Naive B cell (primary cell): ENCODE measurements at regions not wholly inside any gene's neighbourhood (a gene's known extent, or its start where the extent isn't known, plus 50 kb on each side); places are given as distances from the start of the nearest gene placed in this dataset.

Experiments
- ATAC-seq, 2 donors: fragments of 150-1000 bp; cut with Tn5 transposase; 2 replicates each; pipeline ENCODE4 v1.10.0; 2021; ENCODE audit warnings: low read depth in 2 of 2, mild to moderate bottlenecking in 2 of 2, moderate library complexity in 2 of 2
- DNase-seq: peaks from one replicate; pipeline ENCODE4 v3.0.0; 2022
- H3K27ac Mint-ChIP-seq, 6 donors: one replicate each; pipeline ENCODE4 v1.8.0; 2020 to 2022; ENCODE audit warnings: mild to moderate bottlenecking in 6 of 6, mixed read lengths in 6 of 6, moderate library complexity in 5 of 6, inconsistent platforms in 2 of 6
- H3K27me3 Mint-ChIP-seq, 3 donors: one replicate each; pipeline ENCODE4 v1.8.0; 2021 to 2022; ENCODE audit warnings: mixed read lengths in 3 of 3, mild to moderate bottlenecking in 1 of 3
- H3K36me3 Mint-ChIP-seq, 2 donors: one replicate each; pipeline ENCODE4 v1.8.0; 2020 to 2022; ENCODE audit warnings: mixed read lengths in 2 of 2, inconsistent platforms in 1 of 2, mild to moderate bottlenecking in 1 of 2
- H3K4me1 Mint-ChIP-seq, 3 donors: one replicate each; pipeline ENCODE4 v1.8.0; 2020 to 2022; ENCODE audit warnings: mixed read lengths in 3 of 3, inconsistent platforms in 1 of 3, mild to moderate bottlenecking in 1 of 3, moderate library complexity in 1 of 3
- H3K4me3 Mint-ChIP-seq, 8 donors: one replicate each; pipeline ENCODE4 v1.8.0; 2020 to 2022; ENCODE audit warnings: mild to moderate bottlenecking in 8 of 8, mixed read lengths in 8 of 8, moderate library complexity in 8 of 8, inconsistent platforms in 2 of 8
- H3K9me3 Mint-ChIP-seq, 7 donors: one replicate each; pipeline ENCODE4 v1.8.0; 2020 to 2022; ENCODE audit warnings: mixed read lengths in 7 of 7, mild to moderate bottlenecking in 5 of 7, inconsistent platforms in 2 of 7, moderate library complexity in 1 of 7

DNA sequence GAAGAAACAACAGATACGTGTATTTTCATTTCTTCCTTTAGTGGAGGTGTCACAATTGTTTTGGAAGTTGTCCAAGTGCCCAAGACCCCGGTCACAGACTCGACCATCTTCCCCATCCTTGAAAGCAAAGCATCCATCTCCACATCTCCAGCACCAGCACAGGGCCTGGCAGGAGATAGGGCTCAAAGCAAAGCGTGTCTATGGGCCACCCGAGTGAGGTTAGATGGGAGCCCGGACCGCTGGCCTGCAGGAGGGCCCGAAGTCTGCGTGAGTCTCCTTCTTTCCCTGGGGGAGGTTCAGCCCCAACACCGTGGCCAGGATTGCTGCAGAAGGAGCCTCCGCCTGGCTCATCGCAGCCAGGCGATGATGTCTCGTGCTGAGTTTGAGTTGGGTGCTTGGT, 83.5 kb upstream of the SULF2 start:
- peaks cover 9 to 38% (median 36%) of the 10 kb centered on the region in 3 donors for H3K27me3 Mint-ChIP-seq
- ATAC-seq = no peak
- DNase-seq = no peak
- H3K4me1 Mint-ChIP-seq = no peaks in the 10 kb centered on the region
- peaks cover 0 to 2% of the 10 kb centered on the region in 2 donors for H3K36me3 Mint-ChIP-seq
- peaks cover 0 to under 1% (median 0%) of the 10 kb centered on the region in 7 donors for H3K9me3 Mint-ChIP-seq
- H3K27ac Mint-ChIP-seq = peak overlapping the region in 1 of 6 donors; percentile 66
- no peak overlapping the region for H3K4me3 Mint-ChIP-seq

DNA sequence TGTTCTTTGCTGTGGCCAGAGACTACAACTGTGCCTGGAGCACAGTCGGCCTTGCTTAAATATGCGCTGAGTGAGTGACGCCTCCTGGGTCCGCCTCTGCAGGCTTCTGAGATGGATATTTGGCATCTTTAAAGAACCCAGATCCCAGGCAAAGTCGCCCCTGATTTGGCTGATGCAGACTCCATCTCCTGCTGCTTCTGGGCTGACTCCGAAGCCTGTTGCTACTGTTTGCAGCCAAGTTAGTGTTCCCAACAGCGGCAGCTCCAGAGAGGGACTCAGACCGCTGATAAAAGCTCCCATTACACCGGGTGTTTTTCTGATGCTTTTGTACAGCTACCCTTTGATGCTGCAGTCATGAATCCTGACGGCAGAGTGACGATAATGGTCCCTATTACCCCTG, 83.0 kb upstream of the SULF2 start:
- H3K27ac Mint-ChIP-seq = no peak overlapping the region
- no peaks in the 10 kb centered on the region for H3K4me1 Mint-ChIP-seq
- H3K36me3 Mint-ChIP-seq = peaks cover 5 to 7% of the 10 kb centered on the region in 2 donors
- DNase-seq (no peak), ATAC-seq (no peak)
- H3K4me3 Mint-ChIP-seq = no peak overlapping the region
- peaks cover 3 to 6% (median 5%) of the 10 kb centered on the region in 7 donors for H3K9me3 Mint-ChIP-seq
- H3K27me3 Mint-ChIP-seq = peaks cover 9 to 43% (median 40%) of the 10 kb centered on the region in 3 donors

DNA sequence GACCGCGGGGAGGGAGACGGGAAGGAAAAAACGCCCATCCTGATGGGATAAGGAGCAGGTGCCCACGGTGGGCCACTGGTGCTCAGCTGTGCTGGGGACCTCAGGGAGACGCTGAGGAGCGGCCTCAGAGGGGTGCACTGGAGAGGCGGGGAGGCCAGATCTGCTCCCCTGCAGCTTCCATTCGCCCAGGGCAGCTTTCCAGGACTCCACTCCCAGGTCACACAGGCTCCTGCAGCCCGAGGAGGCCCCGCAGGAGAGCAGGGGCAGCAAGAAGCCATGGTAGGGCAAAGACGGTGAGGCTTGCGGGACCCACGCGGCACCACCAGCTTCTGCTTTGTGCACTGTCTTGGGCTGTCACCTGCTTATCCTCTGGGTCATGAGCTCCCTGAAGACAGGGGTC, 82.5 kb upstream of the SULF2 start:
- DNase-seq = no peak
- Mint-ChIP-seq H3K36me3 (peaks cover 9 to 11% of the 10 kb centered on the region in 2 donors), H3K9me3 (peaks cover 5 to 10% (median 9%) of the 10 kb centered on the region in 7 donors), H3K27me3 (peaks cover 9 to 46% (median 37%) of the 10 kb centered on the region in 3 donors), H3K4me1 (no peaks in the 10 kb centered on the region), H3K27ac (no peak overlapping the region), H3K4me3 (no peak overlapping the region)
- ATAC-seq = no peak

DNA sequence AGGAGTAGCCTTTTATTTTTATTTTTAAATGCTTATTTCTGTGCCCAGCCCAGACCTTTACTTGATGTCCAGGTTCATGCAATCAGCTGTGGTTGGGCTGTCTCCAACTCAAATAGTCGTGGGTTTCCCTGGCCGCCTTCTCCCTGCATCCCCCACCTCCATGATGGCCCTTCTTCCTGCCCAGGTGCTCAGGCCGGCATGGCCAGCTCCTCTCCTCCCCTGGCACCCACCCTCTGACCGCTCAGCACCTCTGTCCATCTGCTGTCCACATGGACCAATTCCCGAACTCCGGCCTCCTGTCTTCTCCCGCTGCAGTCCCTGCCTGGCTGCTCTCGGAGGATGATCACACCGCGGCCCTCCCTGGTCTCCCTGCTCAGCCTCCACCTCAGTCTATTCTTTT, 81.2 kb upstream of the SULF2 start:
- H3K9me3 Mint-ChIP-seq = peaks cover 5 to 17% (median 12%) of the 10 kb centered on the region in 7 donors
- ATAC-seq (no peak), DNase-seq (no peak)
- peaks cover 9 to 37% (median 27%) of the 10 kb centered on the region in 3 donors for H3K27me3 Mint-ChIP-seq
- no peak overlapping the region for H3K4me3 Mint-ChIP-seq
- peaks cover 12 to 14% of the 10 kb centered on the region in 2 donors for H3K36me3 Mint-ChIP-seq
- no peaks in the 10 kb centered on the region for H3K4me1 Mint-ChIP-seq
- no peak overlapping the region for H3K27ac Mint-ChIP-seq

DNA sequence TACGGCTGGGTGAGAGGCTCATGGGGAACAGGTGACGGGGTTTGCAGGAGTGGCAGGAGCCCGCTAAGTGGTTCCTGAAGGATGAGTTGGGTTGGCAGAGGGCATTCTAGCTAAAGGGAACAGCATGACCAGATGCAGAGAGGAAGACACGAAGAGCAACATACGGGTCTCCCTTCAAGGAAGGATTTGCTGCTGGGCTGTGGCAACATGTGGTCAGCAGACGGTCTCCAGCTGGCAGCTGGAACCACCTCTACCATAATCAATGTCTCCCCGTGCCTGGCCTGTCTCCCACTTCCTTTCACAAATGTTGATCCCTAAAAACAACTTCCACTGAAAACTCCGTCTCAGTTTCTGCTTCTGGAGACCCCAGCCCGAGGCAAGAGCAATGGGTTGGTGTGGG, 80.6 kb upstream of the SULF2 start:
- H3K36me3 Mint-ChIP-seq = peaks cover 12 to 14% of the 10 kb centered on the region in 2 donors
- H3K27ac Mint-ChIP-seq = peak overlapping the region in 1 of 6 donors; percentile 74
- ATAC-seq (no peak), DNase-seq (no peak)
- H3K4me3 Mint-ChIP-seq = no peak overlapping the region
- peaks cover 0 to 1% (median 0%) of the 10 kb centered on the region in 3 donors for H3K4me1 Mint-ChIP-seq
- H3K27me3 Mint-ChIP-seq = peaks cover 9 to 37% (median 27%) of the 10 kb centered on the region in 3 donors
- H3K9me3 Mint-ChIP-seq = peaks cover 5 to 17% (median 12%) of the 10 kb centered on the region in 7 donors

DNA sequence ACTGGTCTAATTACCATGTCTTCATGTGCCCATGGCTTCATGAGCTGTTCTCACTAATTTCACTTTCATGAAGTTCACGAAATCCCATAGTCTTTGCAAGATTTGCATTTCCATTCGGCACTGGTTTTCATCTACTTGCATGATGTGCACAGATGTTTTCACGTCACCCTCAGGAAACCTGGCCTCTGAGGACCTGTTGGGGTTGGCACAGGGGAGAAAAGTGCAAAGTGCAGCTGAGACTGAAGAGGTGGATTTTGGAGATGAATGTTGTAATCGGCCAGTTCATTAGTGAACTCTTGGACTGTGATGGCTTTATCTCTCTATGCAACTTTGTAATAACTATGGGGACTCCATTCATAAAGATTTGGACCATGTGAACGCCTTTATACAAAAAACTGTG, 80.2 kb upstream of the SULF2 start:
- Mint-ChIP-seq H3K36me3 (peaks cover 12 to 14% of the 10 kb centered on the region in 2 donors), H3K27ac (peak overlapping the region in 1 of 6 donors; percentile 74), H3K27me3 (peaks cover 5 to 37% (median 27%) of the 10 kb centered on the region in 3 donors), H3K9me3 (peaks cover 5 to 17% (median 12%) of the 10 kb centered on the region in 7 donors), H3K4me3 (no peak overlapping the region), H3K4me1 (peaks cover 0 to 5% (median 0%) of the 10 kb centered on the region in 3 donors)
- ATAC-seq (no peak), DNase-seq (no peak)

DNA sequence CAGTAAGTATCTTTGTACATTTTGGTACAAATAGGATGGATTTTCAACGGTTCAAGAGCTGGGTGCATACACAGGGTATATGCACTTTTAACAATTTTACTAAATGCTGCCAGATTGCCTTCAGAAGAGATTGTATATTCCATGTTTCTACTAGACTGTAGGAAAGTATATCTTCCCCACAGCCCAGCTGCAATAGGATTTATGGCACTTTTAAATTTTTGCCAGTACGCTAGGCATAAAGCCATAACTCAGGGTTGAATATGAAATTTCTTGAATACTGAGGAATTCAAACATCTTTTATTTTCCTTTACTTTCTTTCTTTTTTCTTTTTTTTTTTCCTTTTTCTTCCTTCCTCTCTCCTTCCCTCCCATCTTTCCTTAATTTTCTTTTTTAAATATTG, 78.7 kb upstream of the SULF2 start:
- DNase-seq = no peak
- Mint-ChIP-seq H3K27me3 (peaks cover 4 to 31% (median 27%) of the 10 kb centered on the region in 3 donors), H3K27ac (no peak overlapping the region), H3K9me3 (peaks cover 5 to 17% (median 12%) of the 10 kb centered on the region in 7 donors), H3K4me1 (peaks cover 0 to 5% (median 0%) of the 10 kb centered on the region in 3 donors), H3K36me3 (peaks cover 12 to 14% of the 10 kb centered on the region in 2 donors), H3K4me3 (no peak overlapping the region)
- no peak for ATAC-seq

DNA sequence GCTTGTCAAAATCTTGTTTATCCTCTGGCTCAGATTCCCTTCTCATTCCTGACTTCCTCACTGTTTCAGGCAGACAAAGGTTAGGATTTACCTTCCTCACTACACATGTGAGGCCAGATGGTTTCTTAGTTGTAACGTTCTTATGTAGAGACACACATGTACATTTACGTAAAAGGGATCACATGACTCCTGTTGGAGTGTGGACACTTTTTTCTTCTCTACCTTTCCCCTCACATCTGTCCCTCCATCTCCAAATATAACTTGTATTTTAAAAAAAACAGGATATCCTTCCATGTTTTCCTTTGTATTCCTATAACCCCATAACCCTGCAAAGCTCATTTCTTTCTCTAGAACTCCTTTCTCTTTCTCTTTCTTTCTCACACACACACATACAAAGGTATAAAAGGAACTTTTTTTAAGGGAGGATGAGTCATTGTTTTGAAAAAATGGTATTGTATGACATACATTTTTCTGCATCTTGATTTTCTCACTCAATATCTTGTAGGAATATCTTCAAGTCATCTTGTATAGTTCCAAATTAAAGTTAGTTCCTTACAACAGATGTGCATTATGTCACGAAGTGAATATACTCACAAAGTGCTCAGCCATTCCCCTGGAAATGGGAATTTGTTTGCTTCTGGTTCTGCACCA, 78.2 kb upstream of the SULF2 start:
- H3K9me3 Mint-ChIP-seq = peaks cover 5 to 17% (median 12%) of the 10 kb centered on the region in 7 donors
- ATAC-seq (no peak), DNase-seq (no peak)
- H3K4me1 Mint-ChIP-seq = peaks cover 0 to 5% (median 0%) of the 10 kb centered on the region in 3 donors
- no peak overlapping the region for H3K27ac Mint-ChIP-seq
- peak overlapping the region in 1 of 8 donors; percentile 22 for H3K4me3 Mint-ChIP-seq
- H3K27me3 Mint-ChIP-seq = peaks cover 4 to 27% (median 26%) of the 10 kb centered on the region in 3 donors
- H3K36me3 Mint-ChIP-seq = peaks cover 12 to 14% of the 10 kb centered on the region in 2 donors

DNA sequence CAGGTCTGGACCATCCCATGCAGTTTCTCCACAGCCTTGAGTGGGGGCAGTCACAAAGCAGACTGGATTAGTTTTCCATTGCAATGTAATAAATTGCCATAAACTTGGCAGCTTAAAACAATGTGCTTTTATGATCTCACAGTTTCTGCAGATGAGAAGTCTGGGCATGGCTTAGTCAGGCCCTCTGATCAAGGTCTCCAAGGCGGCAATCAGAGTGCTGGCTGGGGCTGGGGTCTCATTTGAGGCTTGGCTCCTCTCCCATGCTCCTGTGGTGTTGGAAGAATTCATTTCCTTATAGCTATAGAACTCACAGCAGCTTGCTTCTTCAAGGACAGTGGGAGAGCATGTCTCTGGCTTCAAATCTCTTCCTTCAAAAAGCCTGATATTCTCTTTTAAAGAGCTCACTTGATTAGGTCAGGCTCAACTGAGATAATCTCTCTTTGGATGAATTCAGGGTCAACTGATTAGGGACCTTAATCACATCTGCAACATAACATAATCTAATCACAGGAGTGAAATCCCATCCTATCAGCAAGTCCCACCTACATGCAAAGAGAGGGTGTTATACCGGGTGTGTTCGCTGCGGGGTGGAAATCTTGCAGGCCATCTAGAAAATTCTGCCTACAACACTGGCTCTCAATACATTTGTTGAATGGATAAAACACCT, 77.4 kb upstream of the SULF2 start:
- no peak for ATAC-seq
- DNase-seq = no peak
- H3K36me3 Mint-ChIP-seq = peaks cover 12 to 14% of the 10 kb centered on the region in 2 donors
- H3K9me3 Mint-ChIP-seq = peaks cover 5 to 17% (median 12%) of the 10 kb centered on the region in 7 donors
- H3K27me3 Mint-ChIP-seq = peaks cover 4 to 27% (median 26%) of the 10 kb centered on the region in 3 donors
- peaks cover 5 to 11% (median 6%) of the 10 kb centered on the region in 3 donors for H3K4me1 Mint-ChIP-seq
- H3K4me3 Mint-ChIP-seq = no peak overlapping the region
- no peak overlapping the region for H3K27ac Mint-ChIP-seq

DNA sequence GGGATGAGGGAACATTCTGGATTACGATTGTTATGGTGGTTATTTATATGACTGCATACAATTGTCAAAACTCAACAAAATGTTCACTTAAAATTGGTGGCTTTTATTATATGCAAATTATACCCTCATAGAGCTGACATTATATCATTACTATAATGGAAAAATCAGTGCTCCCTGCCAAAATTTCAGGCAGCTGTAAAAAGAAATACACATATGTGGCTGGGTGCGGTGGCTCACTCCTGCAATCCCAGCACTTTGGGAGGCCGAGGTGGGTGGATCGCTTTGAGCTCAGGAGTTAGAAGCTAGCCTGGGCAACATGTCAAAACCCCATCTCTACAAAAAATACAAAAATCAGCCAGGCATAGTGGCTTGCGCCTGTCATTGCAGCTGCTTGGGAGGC, 75.8 kb upstream of the SULF2 start:
- no peak for ATAC-seq
- Mint-ChIP-seq H3K27me3 (peaks cover 4 to 20% (median 19%) of the 10 kb centered on the region in 3 donors), H3K4me1 (peaks cover 10 to 15% (median 10%) of the 10 kb centered on the region in 3 donors), H3K4me3 (no peak overlapping the region), H3K9me3 (peaks cover 5 to 17% (median 12%) of the 10 kb centered on the region in 7 donors), H3K27ac (peak overlapping the region in 1 of 6 donors; percentile 74), H3K36me3 (peaks cover 12 to 14% of the 10 kb centered on the region in 2 donors)
- DNase-seq = no peak

DNA sequence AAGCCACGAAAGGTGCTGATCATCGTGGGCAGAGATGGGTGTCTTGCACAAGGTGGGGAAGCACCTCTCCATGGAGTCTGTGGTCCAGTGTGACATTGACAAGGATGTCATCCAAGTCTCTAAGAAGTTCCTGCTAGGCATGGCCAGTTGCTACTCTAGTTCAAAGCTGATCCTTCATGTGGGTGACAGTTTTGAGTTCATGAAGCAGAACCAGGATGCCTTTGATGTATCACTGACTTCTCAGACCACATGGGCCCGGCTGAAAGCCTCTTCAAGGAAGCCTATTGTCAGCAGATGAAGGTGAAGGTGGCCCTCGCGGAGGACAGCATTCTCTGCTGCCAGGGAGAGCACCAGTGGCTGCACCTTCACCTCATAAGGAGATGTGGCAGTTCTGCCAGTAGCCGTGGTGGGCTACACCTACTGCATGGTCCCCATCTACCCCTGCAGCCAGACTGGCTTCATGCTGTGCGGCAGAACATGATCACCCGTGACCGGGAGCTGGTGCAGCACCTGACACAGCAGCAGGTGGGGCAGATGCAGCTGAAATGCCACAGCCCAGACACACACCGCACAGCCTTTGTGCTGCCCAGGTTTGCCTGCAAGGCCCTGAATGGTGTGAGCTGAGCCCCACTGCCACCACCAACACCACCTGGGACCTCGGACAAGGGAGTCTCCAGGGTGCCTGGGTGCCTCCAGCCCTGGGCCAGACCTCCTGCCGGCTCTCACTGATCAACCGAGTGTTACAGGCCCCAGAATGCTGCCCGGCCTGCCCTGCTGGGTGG, 75.0 kb upstream of the SULF2 start:
- no peak for DNase-seq
- Mint-ChIP-seq H3K4me1 (peaks cover 10 to 15% (median 10%) of the 10 kb centered on the region in 3 donors), H3K9me3 (peaks cover 6 to 18% (median 12%) of the 10 kb centered on the region in 7 donors), H3K27ac (peak overlapping the region in 2 of 6 donors; percentile 64 to 74), H3K4me3 (no peak overlapping the region), H3K36me3 (peaks cover 12 to 14% of the 10 kb centered on the region in 2 donors), H3K27me3 (peaks cover 0 to 14% (median 11%) of the 10 kb centered on the region in 3 donors)
- ATAC-seq = no peak

DNA sequence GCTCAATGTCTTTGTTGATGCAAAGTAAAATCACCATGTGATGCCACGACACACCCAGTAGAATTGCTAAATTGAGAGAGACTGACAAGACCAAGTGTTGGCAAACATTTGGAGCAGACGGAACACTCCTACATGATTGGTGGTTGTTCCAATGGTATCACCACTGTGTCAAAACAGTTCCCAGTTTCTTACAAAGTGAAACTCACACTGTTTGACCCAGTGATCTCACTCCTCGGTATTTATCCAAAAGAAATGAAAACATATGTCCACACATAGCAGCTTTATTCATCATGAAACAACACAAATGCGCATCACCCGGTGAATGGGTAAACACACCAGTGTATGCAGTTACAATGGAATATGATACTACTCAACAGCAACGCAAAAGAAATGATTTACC, 74.0 kb upstream of the SULF2 start:
- Mint-ChIP-seq H3K36me3 (peaks cover 12 to 14% of the 10 kb centered on the region in 2 donors), H3K4me1 (peaks cover 10 to 15% (median 10%) of the 10 kb centered on the region in 3 donors), H3K4me3 (no peak overlapping the region), H3K9me3 (peaks cover 6 to 18% (median 12%) of the 10 kb centered on the region in 7 donors), H3K27ac (no peak overlapping the region), H3K27me3 (peaks cover 0 to 9% (median 8%) of the 10 kb centered on the region in 3 donors)
- no peak for DNase-seq
- no peak for ATAC-seq
